Thymus (tissue), 11 donors: ENCODE measurements at regions not wholly inside any gene's neighbourhood (a gene's known extent, or its start where the extent isn't known, plus 50 kb on each side); places are given as distances from the start of the nearest gene placed in this dataset.

ENCODE experiments used
- DNase-seq, 9 donors: peaks; one replicate each; pipeline ENCODE4 v3.0.0-alpha.2; 2013; ENCODE audit warnings: low spot score in 9 of 9, low read depth in 6 of 9, missing footprints in 1 of 9
- H3K27ac ChIP-seq, 2 donors: one replicate each; pipeline ENCODE4 v1.5.1; 2013; ENCODE audit warnings: control low read depth in 1 of 2, low read depth in 1 of 2, low read length in 1 of 2, mild to moderate bottlenecking in 1 of 2, moderate library complexity in 1 of 2
- H3K27me3 ChIP-seq, 2 donors: one replicate each; pipeline ENCODE4 v1.5.1; 2013; ENCODE audit warnings: low read length in 1 of 2; ENCODE audit not compliant: control insufficient read depth in 2 of 2, insufficient read depth in 1 of 2
- H3K36me3 ChIP-seq, 2 donors: one replicate each; pipeline ENCODE4 v1.5.1; 2013; ENCODE audit warnings: low read length in 1 of 2, mild to moderate bottlenecking in 1 of 2, moderate library complexity in 1 of 2; ENCODE audit not compliant: control insufficient read depth in 2 of 2, insufficient read depth in 2 of 2
- H3K4me1 ChIP-seq, 2 donors: one replicate each; pipeline ENCODE4 v1.5.1; 2013; ENCODE audit warnings: low read length in 2 of 2; ENCODE audit not compliant: control insufficient read depth in 2 of 2, insufficient read depth in 2 of 2
- H3K4me3 ChIP-seq, 2 donors: one replicate each; pipeline ENCODE4 v1.5.1; 2013; ENCODE audit warnings: low read length in 2 of 2, control low read depth in 1 of 2, mild to moderate bottlenecking in 1 of 2
- H3K9me3 ChIP-seq, 2 donors: one replicate each; pipeline ENCODE4 v1.5.1; 2013; ENCODE audit warnings: low read length in 1 of 2, mild to moderate bottlenecking in 1 of 2; ENCODE audit not compliant: control insufficient read depth in 2 of 2, insufficient read depth in 1 of 2
- WGBS: extraction: QIAGEN DNeasy Blood & Tissue Kit; methylation state at CpG from one replicate; pipeline ENCODE4 v1.1.7; 2013; 5-methylcytosine and 5-hydroxymethylcytosine counted together
- donor health status: healthy.

GRCh38 chr14:27387463-27387862, 789.6 kb upstream of the NOVA1 start:
- H3K9me3 ChIP-seq: no peaks in the 10 kb centered on the region
- WGBS: 86% methylated on average over 1 of the region's 1 CpG
- H3K4me1 ChIP-seq: no peaks in the 10 kb centered on the region
- H3K4me3 ChIP-seq: no peak overlapping the region
- no peaks in the 10 kb centered on the region for H3K36me3 ChIP-seq
- no peak overlapping the region for H3K27ac ChIP-seq
- DNase-seq: no peak
- H3K27me3 ChIP-seq: no peaks in the 10 kb centered on the region

- DNase-seq: no peak
- Histone ChIP-seq H3K27me3 (no peaks in the 10 kb centered on the region), H3K4me3 (no peak overlapping the region), H3K36me3 (no peaks in the 10 kb centered on the region), H3K9me3 (no peaks in the 10 kb centered on the region), H3K4me1 (no peaks in the 10 kb centered on the region), H3K27ac (no peak overlapping the region)
- 76% methylated on average over 2 of the region's 2 CpGs for WGBS
Measured at GRCh38 chr14:27389402-27389801, 791.6 kb upstream of the NOVA1 start.

- DNase-seq: no peak
- H3K36me3 ChIP-seq: no peaks in the 10 kb centered on the region
- no peak overlapping the region for H3K4me3 ChIP-seq
- H3K27ac ChIP-seq: no peak overlapping the region
- no peaks in the 10 kb centered on the region for H3K4me1 ChIP-seq
- H3K27me3 ChIP-seq: no peaks in the 10 kb centered on the region
- 84% methylated on average over 3 of the region's 3 CpGs for WGBS
- H3K9me3 ChIP-seq: no peaks in the 10 kb centered on the region
Measured at GRCh38 chr14:27390155-27390554, 792.3 kb upstream of the NOVA1 start.

DNA sequence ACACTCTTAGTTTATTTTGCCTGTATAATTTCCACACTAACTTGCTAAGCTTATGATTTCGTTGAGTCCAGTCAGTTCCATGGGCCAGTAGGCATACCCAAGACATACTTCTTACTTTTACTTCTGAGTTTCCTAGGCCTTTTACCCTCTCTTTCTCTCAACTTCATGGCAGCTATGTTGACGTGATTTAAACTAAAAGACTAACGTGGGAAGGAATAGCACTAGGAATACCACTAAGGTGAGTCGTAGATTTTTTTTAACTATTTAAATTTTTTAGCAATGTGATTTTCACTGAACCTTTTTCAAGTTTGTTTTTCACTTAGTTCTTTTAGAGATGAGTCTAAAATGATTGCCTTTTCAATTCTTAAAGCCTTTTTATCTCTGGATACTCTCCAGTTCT, 793.5 kb upstream of the NOVA1 start:
- H3K4me1 ChIP-seq: no peaks in the 10 kb centered on the region
- 94% methylated on average over 4 of the region's 4 CpGs for WGBS
- no peak overlapping the region for H3K27ac ChIP-seq
- no peaks in the 10 kb centered on the region for H3K27me3 ChIP-seq
- H3K4me3 ChIP-seq: no peak overlapping the region
- H3K36me3 ChIP-seq: no peaks in the 10 kb centered on the region
- DNase-seq: no peak
- no peaks in the 10 kb centered on the region for H3K9me3 ChIP-seq

DNA sequence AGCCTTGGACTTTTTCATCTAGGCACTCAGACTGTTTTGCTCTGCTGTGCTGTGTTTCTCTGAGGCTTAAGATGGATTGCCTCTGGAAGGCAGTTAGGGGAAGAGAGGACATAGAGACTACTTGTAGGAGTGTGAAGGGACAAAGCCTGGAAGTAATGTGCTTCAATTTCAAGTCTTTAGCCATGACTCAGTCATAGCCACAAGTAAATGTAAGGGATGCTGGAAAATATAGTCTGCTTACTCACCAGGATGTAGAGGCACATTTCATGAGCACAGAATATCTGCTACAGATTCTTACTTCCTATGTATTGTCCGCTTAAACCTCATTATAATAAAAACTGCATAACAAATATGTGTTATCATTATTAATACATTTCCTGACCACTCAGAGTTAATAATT, 794.3 kb upstream of the NOVA1 start:
- H3K27me3 ChIP-seq: no peaks in the 10 kb centered on the region
- no peaks in the 10 kb centered on the region for H3K36me3 ChIP-seq
- no peaks in the 10 kb centered on the region for H3K4me1 ChIP-seq
- DNase-seq: no peak
- H3K4me3 ChIP-seq: no peak overlapping the region
- WGBS: 91% methylated on average over 1 of the region's 1 CpG
- H3K9me3 ChIP-seq: no peaks in the 10 kb centered on the region
- no peak overlapping the region for H3K27ac ChIP-seq

DNA sequence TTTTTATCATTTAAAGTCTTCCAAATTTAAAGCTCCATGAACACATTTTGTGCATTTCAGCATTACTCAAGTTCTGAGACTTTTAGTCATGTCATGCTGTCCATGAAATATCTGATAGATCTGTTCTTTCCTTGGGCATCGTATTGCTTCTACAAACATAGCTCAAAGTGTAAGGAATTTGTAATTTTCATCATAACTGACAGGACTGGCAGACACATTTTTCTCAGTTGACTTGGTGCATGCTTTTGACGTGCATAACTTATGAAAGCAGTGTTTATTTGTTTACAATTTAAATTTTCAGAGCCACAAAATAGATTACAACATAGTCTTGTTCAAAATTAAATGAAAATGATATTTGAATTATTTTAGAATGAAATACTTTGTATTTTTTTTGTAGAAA, 812.1 kb upstream of the NOVA1 start:
- H3K4me3 ChIP-seq: no peak overlapping the region
- no peaks in the 10 kb centered on the region for H3K27me3 ChIP-seq
- H3K9me3 ChIP-seq: no peaks in the 10 kb centered on the region
- H3K27ac ChIP-seq: no peak overlapping the region
- H3K36me3 ChIP-seq: no peaks in the 10 kb centered on the region
- H3K4me1 ChIP-seq: no peaks in the 10 kb centered on the region
- 85% methylated on average over 2 of the region's 2 CpGs for WGBS
- no peak for DNase-seq

DNA sequence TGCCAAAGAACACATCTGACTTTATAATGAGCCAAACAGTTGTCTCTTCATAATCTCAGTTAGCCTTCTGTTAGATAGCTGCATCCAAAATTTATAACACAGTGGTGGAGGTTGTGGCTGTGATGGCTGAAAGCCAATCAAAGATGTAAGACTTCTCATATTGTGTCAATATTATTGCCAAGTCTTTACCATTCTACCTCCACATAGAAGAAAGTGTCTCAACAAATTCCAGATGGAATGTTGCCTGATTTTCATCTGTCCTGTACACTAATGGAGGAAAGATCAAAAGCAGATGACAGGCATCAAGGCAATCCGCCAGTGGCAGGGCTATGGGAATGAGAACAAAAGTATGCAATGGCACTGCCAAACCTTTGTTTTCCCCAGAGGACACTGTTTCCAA, 813.1 kb upstream of the NOVA1 start:
- no peak overlapping the region for H3K27ac ChIP-seq
- DNase-seq: no peak
- H3K27me3 ChIP-seq: no peaks in the 10 kb centered on the region
- no peak overlapping the region for H3K4me3 ChIP-seq
- no peaks in the 10 kb centered on the region for H3K36me3 ChIP-seq
- no peaks in the 10 kb centered on the region for H3K4me1 ChIP-seq
- 89% methylated on average over 1 of the region's 1 CpG for WGBS
- no peaks in the 10 kb centered on the region for H3K9me3 ChIP-seq

DNA sequence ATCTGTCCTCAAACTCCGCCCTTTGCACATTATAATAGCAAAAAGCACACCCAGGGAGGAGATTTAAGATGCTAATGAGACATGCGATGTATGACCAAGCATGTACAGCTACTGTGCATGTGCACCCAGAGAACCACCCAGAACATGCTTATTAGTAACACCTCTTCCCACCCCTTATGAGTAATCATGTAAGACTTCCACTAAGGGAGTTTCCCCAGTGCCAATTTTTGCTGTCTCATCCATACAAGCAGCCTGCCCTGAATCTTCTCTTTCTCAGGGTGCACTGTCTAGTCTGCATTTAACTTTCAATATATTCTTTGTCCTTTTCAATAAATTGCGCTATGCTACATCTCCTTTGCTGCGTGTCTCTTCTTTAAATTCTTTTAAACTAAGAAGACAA, 830.0 kb upstream of the NOVA1 start:
- Histone ChIP-seq H3K27me3 (no peaks in the 10 kb centered on the region), H3K4me1 (no peaks in the 10 kb centered on the region), H3K36me3 (no peaks in the 10 kb centered on the region), H3K27ac (no peak overlapping the region), H3K9me3 (no peaks in the 10 kb centered on the region), H3K4me3 (no peak overlapping the region)
- DNase-seq: no peak
- 94% methylated on average over 4 of the region's 4 CpGs for WGBS

GRCh38 chr14:27435923-27436670, 838.3 kb upstream of the NOVA1 start:
- Histone ChIP-seq H3K36me3 (no peaks in the 10 kb centered on the region), H3K27me3 (no peaks in the 10 kb centered on the region), H3K9me3 (no peaks in the 10 kb centered on the region), H3K27ac (no peak overlapping the region), H3K4me3 (no peak overlapping the region), H3K4me1 (no peaks in the 10 kb centered on the region)
- DNase-seq: no peak
- 88% methylated on average over 3 of the region's 3 CpGs for WGBS

- no peaks in the 10 kb centered on the region for H3K9me3 ChIP-seq
- no peak overlapping the region for H3K27ac ChIP-seq
- DNase-seq: no peak
- H3K4me3 ChIP-seq: no peak overlapping the region
- no peaks in the 10 kb centered on the region for H3K27me3 ChIP-seq
- no peaks in the 10 kb centered on the region for H3K4me1 ChIP-seq
- no peaks in the 10 kb centered on the region for H3K36me3 ChIP-seq
Measured at GRCh38 chr14:27484633-27485032, 886.8 kb upstream of the NOVA1 start.
